ENCODE measurements at regions not wholly inside any gene's neighbourhood (a gene's known extent, or its start where the extent isn't known, plus 50 kb on each side); places are given as distances from the start of the nearest gene placed in this dataset.

DNA sequence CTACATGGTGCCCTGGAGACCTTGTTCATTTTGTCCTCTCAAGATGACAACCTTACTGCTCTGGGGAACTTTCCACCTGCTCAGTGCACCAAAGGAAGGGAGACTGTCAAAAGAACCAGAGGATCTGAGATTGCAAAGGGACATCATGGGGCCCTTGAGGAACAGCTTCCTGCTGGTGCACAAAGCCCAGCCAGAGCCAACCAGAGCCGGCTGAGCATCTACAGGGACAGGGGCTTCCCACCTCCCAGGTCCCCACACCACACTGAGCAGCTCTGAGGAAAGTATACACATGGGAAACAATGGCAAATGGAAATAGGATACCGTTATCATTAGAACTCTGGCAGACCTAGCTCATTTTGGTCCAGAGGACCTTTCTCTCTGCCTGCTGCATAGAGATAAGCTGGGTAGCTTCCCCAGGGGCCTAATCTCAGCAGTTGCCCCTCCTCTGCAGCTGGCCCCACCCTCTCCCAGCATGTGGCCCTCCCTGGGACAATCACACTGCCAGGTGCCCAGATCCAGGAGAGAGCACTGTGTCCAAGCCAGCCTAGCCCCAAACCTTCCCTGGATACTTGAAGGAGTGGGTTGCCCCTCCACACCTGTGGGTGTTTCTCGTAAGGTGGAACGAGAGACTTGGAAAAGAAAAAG, 123.4 kb upstream of the PRR20G start:
- intact Hi-C loops (cut with DNase I) = no loop called here
- DNase-seq (ENCODE audit: missing footprints) (no peak), ATAC-seq (no peak)

- intact Hi-C loops (cut with DNase I) = no loop called here
- ATAC-seq = no peak
- no peak for DNase-seq (ENCODE audit: missing footprints)
These were observed 122.8 kb upstream of the PRR20G start for GRCh38 chr3:127410678-127411077.

- intact Hi-C loops (cut with DNase I) = no loop called here
- no peak for DNase-seq (ENCODE audit: missing footprints)
- ATAC-seq = no peak
These were observed 122.3 kb upstream of the PRR20G start for GRCh38 chr3:127410137-127410488.

DNA sequence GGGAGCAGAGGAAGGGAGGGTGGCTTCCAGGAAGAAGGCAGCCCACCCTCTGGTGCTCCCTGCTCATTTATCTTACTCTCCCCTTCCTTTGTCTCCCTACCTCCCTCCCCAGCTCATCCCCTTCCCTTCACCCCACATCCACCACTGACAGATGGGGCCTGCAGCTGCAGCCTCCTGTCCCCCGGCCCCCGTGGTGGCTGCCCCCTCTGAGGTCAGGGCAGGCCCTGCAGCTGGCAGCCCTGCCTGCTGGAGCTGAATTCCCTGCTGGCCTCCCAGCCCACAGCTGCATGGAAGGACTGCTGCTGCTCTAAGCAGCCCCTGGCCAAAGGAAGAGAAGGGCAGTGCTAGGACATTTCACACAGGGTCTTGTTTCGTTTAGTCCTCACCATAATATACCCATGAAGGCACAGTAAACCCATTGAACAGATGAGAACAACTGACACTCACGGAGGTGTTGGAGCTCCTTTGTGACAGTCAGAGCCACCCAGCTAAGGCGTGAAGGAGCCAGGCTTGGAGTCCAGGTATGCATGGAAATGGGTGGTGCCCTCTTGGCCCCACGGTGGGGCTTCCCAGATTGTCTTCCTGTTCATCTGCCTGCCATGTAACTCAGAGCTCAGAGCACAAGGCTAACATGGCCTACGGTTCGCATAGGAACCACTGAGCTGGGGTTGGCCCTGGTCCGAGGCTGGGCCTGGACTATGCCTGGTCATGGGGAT, 121.7 kb upstream of the PRR20G start:
- no peak for DNase-seq (ENCODE audit: missing footprints)
- intact Hi-C loops (cut with DNase I) = no loop called here
- ATAC-seq = no peak

DNA sequence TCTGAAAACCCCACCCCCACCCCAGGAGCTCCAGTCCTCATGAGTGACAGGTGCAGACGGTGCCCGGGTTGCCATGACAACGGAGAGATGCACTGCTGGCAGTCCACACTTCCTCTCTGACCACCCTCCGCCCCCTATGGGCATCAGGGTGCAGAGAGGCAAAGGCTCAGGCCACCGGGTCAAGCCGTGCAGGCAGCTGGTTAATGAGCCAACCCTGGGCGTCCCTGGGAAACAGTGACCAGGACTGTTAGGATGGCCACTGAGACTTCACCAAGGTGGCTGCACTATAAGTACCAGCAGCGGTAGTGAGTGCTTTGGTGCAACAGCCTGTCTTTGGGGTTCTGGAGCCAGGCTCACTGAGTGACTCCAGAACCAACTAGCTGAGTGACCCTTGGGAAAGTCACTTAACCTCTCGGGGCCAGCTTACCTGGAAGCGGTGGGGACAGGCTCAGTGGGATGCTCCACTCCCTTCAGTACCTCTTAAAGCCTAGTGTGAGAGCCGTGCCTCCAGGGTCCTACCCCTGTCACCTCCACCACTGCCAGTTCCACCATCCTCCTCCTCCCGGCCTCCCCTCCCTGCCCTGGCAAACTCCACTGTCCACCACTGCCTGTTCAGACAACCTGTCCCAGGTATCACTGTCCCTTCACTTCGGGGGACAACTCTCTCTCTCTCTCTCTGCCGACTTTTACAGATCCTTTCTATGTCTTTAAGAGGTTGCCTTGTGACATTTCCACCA, 121.0 kb upstream of the PRR20G start:
- no peak for DNase-seq (ENCODE audit: missing footprints)
- no peak for ATAC-seq
- intact Hi-C loops (cut with DNase I) = no loop called here

DNA sequence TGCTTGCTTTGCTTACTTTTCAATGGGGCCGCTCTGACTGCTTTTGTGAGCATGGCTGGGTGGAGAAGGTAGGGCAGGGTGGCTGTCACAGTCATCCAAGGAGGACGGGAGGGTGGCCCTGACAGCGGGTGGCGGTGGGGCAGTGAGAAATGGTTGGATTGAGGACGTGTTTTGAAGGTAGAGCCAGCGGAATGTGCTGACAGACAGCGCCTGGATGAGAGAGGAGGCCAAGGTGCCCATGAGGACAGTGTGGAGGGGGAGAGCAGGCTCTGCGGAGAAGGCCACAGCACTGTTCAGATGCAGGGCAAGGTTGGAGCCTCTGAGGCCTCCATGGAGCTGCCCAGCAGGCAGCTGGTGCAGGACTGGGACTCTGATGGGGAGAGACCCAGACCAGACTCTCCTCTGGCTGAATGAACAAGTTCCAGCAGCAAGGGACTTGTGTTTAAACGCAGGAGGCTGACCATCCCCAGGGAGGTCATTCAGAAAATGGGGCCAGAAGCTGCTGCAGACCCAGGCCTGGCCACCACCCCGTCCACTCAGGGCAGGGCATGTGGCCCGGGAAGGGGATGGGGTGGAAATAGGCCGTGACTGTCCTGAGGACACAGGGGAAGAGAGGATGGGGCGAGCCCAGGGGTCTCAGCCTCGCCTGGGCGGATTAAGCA, 120.3 kb upstream of the PRR20G start:
- ATAC-seq = no peak
- no peak for DNase-seq (ENCODE audit: missing footprints)
- intact Hi-C loops (cut with DNase I) = no loop called here

- intact Hi-C loops (cut with DNase I) = no loop called here
- DNase-seq (ENCODE audit: missing footprints) (no peak), ATAC-seq (no peak)
These were observed 119.4 kb upstream of the PRR20G start for GRCh38 chr3:127407026-127407939.

GRCh38 chr3:127406309-127407025, 118.6 kb upstream of the PRR20G start:
- ATAC-seq (no peak), DNase-seq (ENCODE audit: missing footprints) (no peak)
- intact Hi-C loops (cut with DNase I) = no loop called here

DNA sequence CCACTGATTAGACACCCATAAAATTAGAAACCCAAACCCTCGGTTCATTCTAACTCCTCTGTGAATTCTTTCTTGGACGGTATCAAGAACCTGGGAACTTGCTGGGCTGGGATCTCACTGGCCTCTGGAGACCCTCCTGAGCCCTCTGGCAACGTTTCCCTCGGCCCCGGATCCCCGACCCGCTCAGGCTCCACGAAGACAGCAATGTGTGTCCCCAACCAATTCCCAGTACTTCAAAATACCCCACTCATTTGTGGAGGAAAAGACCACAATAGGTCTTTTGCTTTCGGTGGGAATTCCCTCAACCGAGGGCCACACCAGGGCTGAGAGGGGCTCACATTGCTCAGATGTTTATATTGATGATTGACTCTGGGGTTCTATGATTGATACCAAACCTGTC, 117.9 kb upstream of the PRR20G start:
- no peak for ATAC-seq
- intact Hi-C loops (cut with DNase I) = no loop called here

DNA sequence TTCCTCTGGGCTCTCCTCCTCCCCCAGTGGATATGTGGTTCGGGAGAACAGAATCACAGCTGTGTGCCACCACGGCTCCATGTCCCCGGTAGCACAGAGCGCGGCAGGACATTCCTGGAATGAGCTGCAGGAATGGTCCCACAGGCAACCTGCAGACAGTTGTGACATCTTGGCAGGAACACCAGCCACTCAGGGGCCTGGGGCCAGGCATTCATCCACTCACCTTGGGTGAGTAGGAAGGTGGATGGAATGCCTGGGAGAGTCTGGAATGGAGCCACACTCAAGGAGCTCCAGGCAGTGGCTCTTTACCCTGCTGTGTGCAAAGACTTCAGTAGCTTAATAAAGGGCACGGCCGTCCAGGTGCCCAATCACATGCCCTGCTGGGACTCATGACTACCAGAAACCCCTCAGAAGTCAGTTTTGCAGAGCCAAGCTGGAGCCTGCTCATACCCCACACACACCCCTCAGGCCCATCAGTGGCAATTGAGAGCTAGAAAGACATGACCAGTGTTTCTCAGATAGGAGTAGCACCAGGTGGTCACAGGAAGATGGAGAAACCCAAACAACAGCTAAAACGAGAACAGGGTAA, 117.3 kb upstream of the PRR20G start:
- ATAC-seq = no peak
- intact Hi-C loops (cut with DNase I) = no loop called here
- DNase-seq (ENCODE audit: missing footprints) = no peak

More for the DNA sequence above, 117.9 kb upstream of the PRR20G start:
- no peak for DNase-seq (ENCODE audit: missing footprints)

- DNase-seq (ENCODE audit: missing footprints) = no peak
- ATAC-seq = no peak
- intact Hi-C loops (cut with DNase I) = no loop called here
These were observed 116.6 kb upstream of the PRR20G start for GRCh38 chr3:127404221-127405009.

DNA sequence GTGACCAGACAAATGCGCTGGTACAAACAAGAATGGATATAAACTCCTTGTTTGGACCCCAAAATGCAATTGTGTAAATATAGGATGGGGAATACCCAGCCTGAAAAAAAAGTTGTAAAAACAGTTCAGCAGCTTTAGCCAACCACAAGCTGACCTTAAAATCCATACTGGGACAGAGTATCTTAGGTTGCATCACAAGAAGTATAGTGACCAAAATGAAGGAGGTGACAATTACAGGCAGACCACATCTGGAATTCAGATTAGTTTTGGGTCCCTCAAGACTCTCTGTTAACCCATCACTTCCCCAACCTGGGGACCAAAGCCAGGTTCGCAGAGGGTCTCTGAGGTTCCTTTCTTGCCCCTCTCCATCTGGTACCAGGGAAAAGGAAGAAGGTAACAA, 115.9 kb upstream of the PRR20G start:
- DNase-seq (ENCODE audit: missing footprints) (no peak), ATAC-seq (no peak)
- intact Hi-C loops (cut with DNase I) = no loop called here

GRCh38 chr3:127399154-127399553, 111.3 kb upstream of the PRR20G start:
- intact Hi-C loops (cut with DNase I) = no loop called here
- DNase-seq (ENCODE audit: missing footprints) (no peak), ATAC-seq (no peak)

- DNase-seq (ENCODE audit: missing footprints) (no peak), ATAC-seq (no peak)
- intact Hi-C loops (cut with DNase I) = no loop called here
These were observed 108.6 kb upstream of the PRR20G start for GRCh38 chr3:127396473-127396872.

GRCh38 chr3:127395663-127396355, 108.0 kb upstream of the PRR20G start:
- ATAC-seq (no peak), DNase-seq (ENCODE audit: missing footprints) (no peak)
- intact Hi-C loops (cut with DNase I) = no loop called here

DNA sequence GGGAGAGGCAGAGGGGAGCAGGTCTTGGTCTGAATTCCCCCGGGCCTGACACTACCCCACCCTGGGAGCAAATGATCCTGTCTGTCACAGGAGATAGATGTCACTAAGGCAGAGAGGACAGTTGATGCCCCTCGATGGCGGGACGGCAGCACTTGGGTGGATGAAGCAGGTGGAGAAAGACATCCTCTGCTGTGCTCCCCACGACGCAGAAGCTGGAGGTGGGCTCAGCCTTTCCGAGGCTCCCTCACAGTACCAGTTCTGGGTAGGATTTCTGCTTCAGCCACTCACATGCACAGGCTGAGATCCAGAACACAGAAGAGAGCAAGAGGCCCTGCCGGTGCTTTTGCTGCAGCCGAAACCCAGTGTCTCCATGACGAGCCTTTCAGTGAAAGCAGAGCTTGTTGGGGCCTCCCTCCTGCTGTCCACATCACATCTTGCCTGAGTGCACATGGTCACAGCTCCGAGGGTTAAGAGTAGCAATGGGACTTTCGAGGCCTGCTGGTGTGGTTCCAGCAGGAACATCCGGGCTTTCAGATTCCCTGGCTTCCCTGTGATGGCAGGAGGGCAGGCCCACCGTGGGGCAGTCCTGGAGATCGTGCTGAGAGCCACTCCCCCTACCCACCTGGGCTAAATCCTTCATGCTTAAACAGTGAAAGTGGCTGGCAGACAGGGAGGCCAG, 107.3 kb upstream of the PRR20G start:
- ATAC-seq (no peak), DNase-seq (ENCODE audit: missing footprints) (no peak)
- intact Hi-C loops (cut with DNase I) = no loop called here
